ENCODE measurements at regions not wholly inside any gene's neighbourhood (a gene's known extent, or its start where the extent isn't known, plus 50 kb on each side); places are given as distances from the start of the nearest gene placed in this dataset.
"Not testable (repeated sequence)": the region's sequence is repeated elsewhere in the genome, so short reads cannot be mapped to it uniquely, and the experiment has no call there.

DNA sequence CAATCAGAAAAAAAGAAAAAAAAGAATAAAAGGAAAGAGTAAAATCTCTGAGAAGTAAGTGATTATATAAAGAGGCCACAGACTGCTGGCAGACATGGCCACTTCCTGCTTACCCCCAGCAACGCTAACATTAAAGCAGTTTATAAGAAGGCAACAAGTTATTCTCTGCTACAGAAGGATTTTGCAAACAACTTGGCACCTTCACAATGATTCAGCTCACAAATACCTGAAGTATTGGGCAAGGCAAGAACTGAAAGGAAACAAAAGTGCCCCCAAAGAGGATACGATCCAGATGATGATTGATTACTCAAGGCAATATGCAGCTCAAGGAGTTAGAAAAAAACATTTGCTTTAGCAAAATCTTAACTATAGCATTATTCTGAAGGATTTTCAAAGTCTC, 718.8 kb downstream of the KLHL13 start:
- no peaks in the 10 kb centered on the region for H3K27me3 ChIP-seq
- no peak for DNase-seq (ENCODE audit: low spot score in 2 of 2)
- no peaks in the 10 kb centered on the region for H3K36me3 ChIP-seq
- WGBS, 2 donors, result 50 to 71% methylated on average over 2 of the region's 2 CpGs
- H3K9me3 ChIP-seq, result no peaks in the 10 kb centered on the region
- no peaks in the 10 kb centered on the region for H3K4me1 ChIP-seq
- H3K4me3 ChIP-seq, result no peak overlapping the region
- TF ChIP-seq EP300 (IDR thresholded peaks at IDR 0.05), result no peak
- no peak for TF ChIP-seq POLR2A (IDR thresholded peaks at IDR 0.05)
- TF ChIP-seq, protein P1, sequence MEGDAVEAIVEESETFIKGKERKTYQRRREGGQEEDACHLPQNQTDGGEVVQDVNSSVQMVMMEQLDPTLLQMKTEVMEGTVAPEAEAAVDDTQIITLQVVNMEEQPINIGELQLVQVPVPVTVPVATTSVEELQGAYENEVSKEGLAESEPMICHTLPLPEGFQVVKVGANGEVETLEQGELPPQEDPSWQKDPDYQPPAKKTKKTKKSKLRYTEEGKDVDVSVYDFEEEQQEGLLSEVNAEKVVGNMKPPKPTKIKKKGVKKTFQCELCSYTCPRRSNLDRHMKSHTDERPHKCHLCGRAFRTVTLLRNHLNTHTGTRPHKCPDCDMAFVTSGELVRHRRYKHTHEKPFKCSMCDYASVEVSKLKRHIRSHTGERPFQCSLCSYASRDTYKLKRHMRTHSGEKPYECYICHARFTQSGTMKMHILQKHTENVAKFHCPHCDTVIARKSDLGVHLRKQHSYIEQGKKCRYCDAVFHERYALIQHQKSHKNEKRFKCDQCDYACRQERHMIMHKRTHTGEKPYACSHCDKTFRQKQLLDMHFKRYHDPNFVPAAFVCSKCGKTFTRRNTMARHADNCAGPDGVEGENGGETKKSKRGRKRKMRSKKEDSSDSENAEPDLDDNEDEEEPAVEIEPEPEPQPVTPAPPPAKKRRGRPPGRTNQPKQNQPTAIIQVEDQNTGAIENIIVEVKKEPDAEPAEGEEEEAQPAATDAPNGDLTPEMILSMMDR (IDR thresholded peaks at IDR 0.05), result no peak
- no peak overlapping the region for H3K27ac ChIP-seq

DNA sequence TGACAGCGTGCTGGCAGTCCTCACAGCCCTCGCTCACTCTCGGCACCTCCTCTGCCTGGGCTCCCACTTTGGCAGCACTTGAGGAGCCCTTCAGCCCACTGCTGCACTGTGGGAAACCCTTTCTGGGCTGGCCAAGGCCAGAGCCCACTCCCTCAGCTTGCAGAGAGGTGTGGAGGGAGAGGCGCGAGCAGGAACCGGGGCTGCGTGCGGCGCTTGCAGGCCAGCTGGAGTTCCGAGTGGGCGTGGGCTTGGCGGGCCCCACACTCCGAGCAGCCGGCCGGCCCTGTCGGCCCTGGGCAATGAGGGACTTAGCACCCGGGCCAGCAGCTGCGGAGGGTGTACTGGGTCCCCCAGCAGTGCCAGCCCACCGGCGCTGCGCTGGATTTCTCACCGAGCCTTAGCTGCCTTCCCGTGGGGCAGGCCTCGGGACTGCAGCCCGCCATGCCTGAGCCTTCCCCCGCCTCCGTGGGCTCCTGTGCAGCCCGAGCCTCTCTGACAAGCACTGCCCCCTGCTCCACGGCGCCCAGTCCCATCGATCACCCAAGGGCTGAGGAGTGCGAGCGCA, 722.0 kb downstream of the KLHL13 start:
- H3K4me3 ChIP-seq; DNase-seq (ENCODE audit: low spot score in 2 of 2); H3K9me3 ChIP-seq; H3K36me3 ChIP-seq; H3K27me3 ChIP-seq; H3K27ac ChIP-seq; H3K4me1 ChIP-seq: not testable (repeated sequence)
- 85 to 93% methylated on average over 9 to 33 of the region's 33 CpGs for WGBS, 2 donors

DNA sequence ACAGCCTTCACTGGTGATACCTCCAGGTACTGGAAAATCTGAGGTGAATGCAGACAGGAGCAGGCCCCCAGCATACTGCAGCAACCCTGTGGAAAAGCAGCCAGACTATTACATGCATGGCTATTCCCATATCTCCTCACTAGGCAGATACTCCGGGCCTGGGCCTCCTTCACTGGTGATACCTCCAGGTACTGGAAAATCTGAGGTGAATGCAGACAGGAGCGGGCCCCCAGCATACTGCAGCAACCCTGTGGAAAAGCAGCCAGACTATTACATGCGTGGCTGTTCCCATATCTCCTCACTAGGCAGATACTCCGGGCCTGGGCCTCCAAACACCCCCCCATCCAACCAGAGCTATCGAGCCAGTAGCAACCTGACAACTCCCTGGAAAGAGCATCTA, 724.2 kb downstream of the KLHL13 start:
- H3K4me1 ChIP-seq; H3K9me3 ChIP-seq; H3K4me3 ChIP-seq; H3K36me3 ChIP-seq; DNase-seq (ENCODE audit: low spot score in 2 of 2); H3K27ac ChIP-seq; H3K27me3 ChIP-seq: not testable (repeated sequence)
- 83 to 86% methylated on average over 3 to 5 of the region's 5 CpGs for WGBS, 2 donors

- Histone ChIP-seq H3K9me3 (no peaks in the 10 kb centered on the region), H3K27me3 (no peaks in the 10 kb centered on the region), H3K36me3 (no peaks in the 10 kb centered on the region), H3K4me1 (no peaks in the 10 kb centered on the region), H3K27ac (no peak overlapping the region), H3K4me3 (no peak overlapping the region)
- no peak for DNase-seq (ENCODE audit: low spot score in 2 of 2)
- no peak for TF ChIP-seq POLR2A (IDR thresholded peaks at IDR 0.05)
- TF ChIP-seq, protein P1 (IDR thresholded peaks at IDR 0.05), result no peak
- TF ChIP-seq EP300 (IDR thresholded peaks at IDR 0.05), result no peak
Observed at GRCh38 chrX:117376460-117376859, 740.1 kb downstream of the KLHL13 start.

DNA sequence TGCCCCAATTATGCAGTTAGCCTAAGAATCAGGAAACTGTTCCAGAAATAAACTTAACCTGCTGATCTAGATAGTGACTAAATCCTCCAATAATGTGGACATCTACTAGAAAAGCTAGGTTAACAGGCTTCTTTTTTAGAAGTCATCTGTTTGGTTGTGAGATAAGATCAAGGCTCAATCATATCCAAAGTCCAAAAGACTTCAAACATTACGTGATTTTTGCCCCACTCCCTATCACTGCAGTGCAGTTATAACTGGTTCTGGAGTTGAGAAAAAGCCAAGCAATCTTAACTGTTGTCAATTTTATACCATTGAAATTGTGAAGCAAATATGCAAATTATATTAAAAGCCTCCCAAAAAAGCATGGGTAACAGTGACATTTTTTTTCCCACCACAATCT, 781.4 kb downstream of the KLHL13 start:
- no peaks in the 10 kb centered on the region for H3K36me3 ChIP-seq
- no peak for DNase-seq (ENCODE audit: low spot score in 2 of 2)
- H3K27me3 ChIP-seq, result no peaks in the 10 kb centered on the region
- TF ChIP-seq POLR2A (IDR thresholded peaks at IDR 0.05), result no peak
- TF ChIP-seq EP300 (IDR thresholded peaks at IDR 0.05), result no peak
- TF ChIP-seq, protein P1 (IDR thresholded peaks at IDR 0.05), result no peak
- no peak overlapping the region for H3K4me3 ChIP-seq
- H3K27ac ChIP-seq, result no peak overlapping the region
- 68 to 87% methylated on average over 1 of the region's 1 CpG for WGBS, 2 donors
- H3K4me1 ChIP-seq, result no peaks in the 10 kb centered on the region
- H3K9me3 ChIP-seq, result no peaks in the 10 kb centered on the region

DNA sequence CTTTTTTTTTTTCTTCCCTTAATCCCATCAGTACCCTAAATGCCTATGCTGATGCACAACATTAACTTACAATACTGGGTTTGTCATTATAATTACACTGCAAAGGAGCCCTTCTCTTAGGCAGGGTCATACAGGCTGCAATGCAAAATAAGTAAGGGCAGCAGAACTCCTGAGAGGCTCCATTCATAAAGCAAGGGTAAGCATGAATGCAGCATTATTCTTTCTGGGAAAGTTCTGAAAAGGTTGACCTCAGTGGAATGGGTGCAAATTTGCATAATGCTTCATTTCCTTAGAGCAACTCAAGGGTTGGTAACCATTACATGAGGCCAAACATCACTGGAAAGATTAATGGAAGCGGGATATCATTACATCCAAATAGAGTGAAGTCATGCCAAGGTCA, 789.2 kb downstream of the KLHL13 start:
- Histone ChIP-seq H3K4me1 (no peaks in the 10 kb centered on the region), H3K4me3 (no peak overlapping the region), H3K9me3 (peaks cover 0 to 6% (median 3%) of the 10 kb centered on the region in 4 donors), H3K36me3 (no peaks in the 10 kb centered on the region), H3K27me3 (no peaks in the 10 kb centered on the region), H3K27ac (no peak overlapping the region)
- 0 to 38% methylated on average over 1 of the region's 1 CpG for WGBS, 2 donors
- no peak for TF ChIP-seq POLR2A (IDR thresholded peaks at IDR 0.05)
- TF ChIP-seq, protein P1 (IDR thresholded peaks at IDR 0.05), result no peak
- no peak for DNase-seq (ENCODE audit: low spot score in 2 of 2)
